B cell (primary cell): ENCODE measurements at regions not wholly inside any gene's neighbourhood (a gene's known extent, or its start where the extent isn't known, plus 50 kb on each side); places are given as distances from the start of the nearest gene placed in this dataset.

Source experiments
- CTCF ChIP-seq: fragments of 200-600 bp; IDR thresholded peaks from one replicate; pipeline ENCODE4 v1.8.0; 2022; ENCODE audit warnings: antibody characterized with exemption, mild to moderate bottlenecking
- EZH2 ChIP-seq: IDR thresholded peaks from 2 replicates; pipeline ENCODE4 v1.6.1; 2012; ENCODE audit warnings: borderline replicate concordance, low read depth, mild to moderate bottlenecking, moderate library complexity, low read length; ENCODE audit not compliant: insufficient read depth, poor library complexity, severe bottlenecking

DNA sequence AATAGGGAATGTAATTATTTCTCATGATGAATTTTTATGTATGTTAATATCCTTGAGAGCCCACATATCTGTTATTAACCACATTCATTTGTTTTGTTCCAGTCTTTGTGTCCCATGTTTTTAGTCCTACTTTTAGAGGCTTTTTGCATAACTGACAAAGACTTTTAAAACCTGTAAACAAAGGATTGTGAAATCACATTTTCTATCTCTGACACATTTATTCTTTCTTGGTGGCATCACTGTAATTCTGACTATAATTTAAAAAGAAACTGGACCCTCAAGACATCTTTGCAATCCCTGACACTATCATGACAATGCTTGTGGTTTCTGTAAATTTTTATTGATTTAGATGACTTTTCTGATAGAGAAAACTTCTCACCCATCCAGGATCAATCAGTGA, 313.1 kb downstream of the SIPA1L2 start:
- no peak for TF ChIP-seq CTCF
- no peak for TF ChIP-seq EZH2
